GM19043 (cell line): ENCODE measurements at regions not wholly inside any gene's neighbourhood (a gene's known extent, or its start where the extent isn't known, plus 50 kb on each side); places are given as distances from the start of the nearest gene placed in this dataset.

ENCODE experiments used
- ATAC-seq: cut with Tn5 transposase; IDR thresholded peaks from one replicate; pipeline ENCODE4 v1.9.1; 2021; ENCODE audit warnings: low read depth; ENCODE audit not compliant: unreplicated experiment

DNA sequence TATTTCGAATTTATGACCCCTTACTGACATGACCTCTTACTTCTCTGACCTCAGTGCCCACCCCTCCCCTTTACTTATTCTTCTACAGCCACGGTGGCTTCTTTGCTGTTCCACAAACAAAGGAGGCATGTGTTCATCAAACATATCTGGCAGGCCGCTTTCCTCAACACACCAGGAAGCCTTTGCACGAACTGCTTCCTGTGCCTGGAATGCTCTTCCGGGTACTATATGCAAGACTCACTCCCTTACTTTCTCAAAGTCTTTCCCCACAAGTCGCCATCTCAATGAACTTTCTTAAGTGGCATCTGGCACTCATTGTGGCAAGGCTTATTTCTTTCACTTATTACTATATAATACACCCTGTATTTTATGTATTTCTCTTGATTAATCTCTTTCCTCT is 351.5 kb upstream of the DDX53 start:
- no peak for ATAC-seq

DNA sequence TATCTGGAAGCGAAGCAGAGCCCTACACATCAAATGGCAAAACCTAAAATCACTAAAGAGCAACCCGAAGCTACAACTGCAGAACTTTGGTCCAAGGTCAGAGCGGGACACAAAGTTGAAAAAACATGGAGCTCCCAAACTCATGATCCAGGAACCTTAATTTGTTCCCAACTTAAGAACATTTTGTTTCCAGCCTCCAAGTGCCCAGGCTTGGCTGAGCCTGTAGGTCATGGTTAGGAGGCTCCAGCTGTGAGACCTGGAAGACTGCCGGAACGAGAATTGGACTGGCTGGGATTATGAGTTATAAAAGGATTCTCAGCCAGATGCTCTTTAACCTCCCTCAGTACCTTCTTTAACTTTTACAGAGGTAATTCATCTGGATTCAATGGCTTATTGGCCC is 349.1 kb upstream of the DDX53 start:
- ATAC-seq = no peak

DNA sequence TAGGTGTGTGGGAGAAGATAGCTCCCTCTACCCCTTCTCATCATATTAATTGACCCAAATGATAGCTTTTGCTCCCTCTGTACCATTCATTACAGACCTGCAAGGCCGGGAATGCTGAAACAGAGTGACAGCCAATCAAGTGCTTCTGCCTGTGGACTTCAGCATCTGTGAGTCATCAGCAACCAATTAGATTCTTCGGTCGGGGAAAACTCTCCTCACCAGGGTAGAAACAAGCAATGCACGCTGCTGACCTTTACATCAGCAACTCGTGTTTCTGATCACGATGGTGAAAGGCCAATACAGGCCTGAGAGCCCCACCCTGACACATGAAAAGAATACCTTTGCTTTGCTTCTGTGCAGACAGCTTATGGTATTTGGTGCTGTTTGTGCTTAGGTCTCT is 347.2 kb upstream of the DDX53 start:
- no peak for ATAC-seq

GRCh38 chrX:22660756-22661155 is 339.0 kb upstream of the DDX53 start:
- ATAC-seq = no peak

DNA sequence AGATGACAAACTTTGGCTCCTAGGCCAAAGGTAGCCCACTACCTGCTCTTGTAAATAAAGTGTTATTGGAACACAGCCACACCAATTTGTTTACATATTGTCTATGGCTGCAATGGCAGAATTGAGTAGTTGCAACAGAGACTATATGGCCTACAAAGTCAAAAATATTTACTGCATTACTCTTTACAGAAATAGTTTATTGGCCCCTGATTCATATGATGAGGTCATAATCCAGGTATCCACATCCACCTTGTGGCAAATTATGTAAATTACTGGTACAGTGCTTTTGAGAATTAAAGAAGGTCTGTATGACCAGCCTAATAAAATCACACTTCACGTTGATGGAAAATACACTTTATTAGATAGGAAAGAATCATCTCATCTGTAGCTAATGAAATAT is 337.0 kb upstream of the DDX53 start:
- ATAC-seq = no peak

GRCh38 chrX:22664826-22665225 is 334.9 kb upstream of the DDX53 start:
- no peak for ATAC-seq

GRCh38 chrX:22665818-22666217 is 333.9 kb upstream of the DDX53 start:
- no peak for ATAC-seq

DNA sequence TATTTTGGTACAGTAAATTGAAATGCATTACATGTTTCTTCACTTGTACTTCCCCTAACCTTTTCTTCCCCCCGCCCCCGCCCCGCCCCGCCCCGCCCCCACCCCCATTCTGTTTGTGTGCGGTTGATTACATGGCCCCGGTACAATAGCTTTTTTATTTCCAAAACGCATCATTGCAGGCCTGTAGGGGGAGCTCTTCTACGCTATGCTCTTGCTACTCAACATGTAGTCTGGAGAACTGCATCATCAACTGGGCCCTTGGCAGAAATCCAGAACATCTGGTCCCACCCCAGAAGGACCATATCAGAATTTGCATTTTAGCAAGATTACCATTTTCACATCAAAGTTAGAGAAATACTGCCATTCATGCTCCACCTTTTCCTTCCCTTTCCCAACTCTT is 333.3 kb upstream of the DDX53 start:
- ATAC-seq = no peak

GRCh38 chrX:22674932-22675331 is 324.8 kb upstream of the DDX53 start:
- ATAC-seq = no peak

GRCh38 chrX:22686138-22686541 is 313.6 kb upstream of the DDX53 start:
- ATAC-seq = no peak

GRCh38 chrX:22689290-22689689 is 310.5 kb upstream of the DDX53 start:
- no peak for ATAC-seq

DNA sequence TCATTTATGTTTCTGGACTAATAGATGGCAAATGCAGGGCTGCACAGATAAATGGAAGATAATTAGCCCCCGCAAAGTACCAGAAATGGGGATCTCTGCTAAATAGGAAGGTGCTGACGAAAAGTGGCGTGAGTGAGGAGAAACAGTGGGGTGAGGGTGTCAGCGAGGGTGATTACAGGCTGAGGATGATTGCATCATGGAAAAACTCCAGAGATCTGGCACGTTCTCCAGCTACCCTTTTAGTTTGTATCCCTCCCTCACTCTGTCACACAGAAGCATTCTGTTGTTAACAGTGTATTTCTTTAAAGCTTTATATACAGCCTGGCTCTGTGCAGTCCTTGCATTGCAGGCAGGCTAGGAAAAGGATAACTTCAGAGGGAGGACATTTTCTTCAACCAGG is 309.6 kb upstream of the DDX53 start:
- no peak for ATAC-seq

DNA sequence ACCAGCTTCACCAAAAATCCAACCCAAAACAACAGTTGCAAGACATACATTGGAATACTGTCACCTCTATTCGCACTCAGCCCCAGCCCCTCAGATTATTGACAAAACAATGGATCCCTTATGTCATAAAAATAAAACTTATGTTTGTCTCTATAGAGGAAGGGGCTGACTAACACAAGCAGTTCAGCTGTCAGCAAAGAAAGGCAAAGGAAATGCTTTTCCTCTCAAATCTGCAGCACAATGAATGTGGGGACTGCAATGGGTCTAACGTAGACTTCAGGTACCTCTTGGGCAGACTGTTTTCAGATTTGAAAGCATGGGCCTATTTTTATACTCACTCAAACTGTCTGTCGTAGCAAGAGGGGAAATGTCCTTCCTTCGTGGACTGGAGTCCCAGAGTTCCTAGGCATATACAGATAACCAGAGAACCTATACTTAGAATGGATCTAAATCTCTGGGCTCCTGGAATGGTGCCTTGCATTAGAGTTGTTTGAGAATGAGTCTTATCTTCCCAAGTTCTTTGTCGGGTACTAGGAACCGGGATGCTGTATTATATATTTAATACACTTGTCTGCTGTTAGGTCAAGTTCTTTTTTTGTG is 307.7 kb upstream of the DDX53 start:
- ATAC-seq = no peak

- no peak for ATAC-seq
Measured at GRCh38 chrX:22698151-22698550, 301.6 kb upstream of the DDX53 start.

GRCh38 chrX:22699581-22700091 is 300.1 kb upstream of the DDX53 start:
- no peak for ATAC-seq

GRCh38 chrX:22712942-22713341 is 286.8 kb upstream of the DDX53 start:
- no peak for ATAC-seq

DNA sequence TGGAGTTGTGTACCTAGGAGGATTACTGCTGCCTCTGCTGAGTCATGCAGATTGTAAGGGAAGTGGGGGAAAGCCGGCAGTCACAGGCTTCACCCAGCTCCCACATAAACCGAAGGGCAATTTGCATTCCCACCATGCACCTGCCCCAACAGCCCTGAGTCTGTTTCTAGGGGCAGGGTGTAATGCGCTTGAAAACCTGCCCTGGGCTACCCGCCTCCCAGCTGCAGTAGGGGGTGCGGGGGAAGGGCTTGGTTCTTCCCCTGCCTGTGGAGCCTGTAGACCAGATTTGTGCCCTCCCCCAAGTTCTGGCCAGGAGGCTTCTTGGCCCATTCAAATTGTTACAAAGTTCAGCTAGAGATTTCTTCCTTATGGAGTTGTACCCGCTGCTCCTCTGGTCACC is 269.2 kb upstream of the DDX53 start:
- ATAC-seq = no peak

GRCh38 chrX:22737541-22737940 is 262.2 kb upstream of the DDX53 start:
- ATAC-seq = no peak

DNA sequence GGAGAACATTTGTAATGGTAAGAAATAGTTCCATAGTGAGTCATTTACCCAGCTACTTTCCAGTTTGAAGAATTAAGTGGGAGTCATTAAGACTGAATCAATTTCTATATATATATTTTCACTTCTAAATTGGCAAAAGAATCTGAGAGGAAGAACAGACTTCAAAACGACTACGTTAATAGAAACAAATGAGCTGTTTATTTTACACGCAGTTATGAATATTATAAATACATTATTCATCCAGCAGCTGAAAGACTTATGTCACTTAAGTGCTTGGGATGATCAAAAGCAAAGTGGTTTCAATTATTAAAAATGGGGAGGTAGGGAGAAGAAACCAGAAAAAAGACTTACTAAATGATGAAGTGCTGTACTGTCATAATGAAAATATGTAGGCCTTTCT is 260.5 kb upstream of the DDX53 start:
- no peak for ATAC-seq

DNA sequence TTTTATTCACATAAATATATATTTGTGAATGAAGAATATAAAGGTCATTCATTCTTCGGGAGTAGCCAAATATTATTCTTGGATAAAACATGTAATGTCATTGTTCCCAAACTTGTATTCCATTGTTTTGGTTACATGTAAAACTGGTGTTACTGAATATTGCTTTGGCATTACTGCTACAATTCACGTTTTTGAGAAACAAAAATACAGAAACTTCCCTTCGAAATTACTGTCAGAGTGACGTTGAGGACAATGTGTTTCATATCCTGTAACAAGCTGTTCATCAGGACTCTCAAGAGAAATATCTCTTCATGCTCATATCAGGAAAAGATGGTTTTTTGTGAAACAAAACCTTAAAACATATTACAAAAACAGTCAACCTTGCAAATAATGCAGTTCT is 258.9 kb upstream of the DDX53 start:
- no peak for ATAC-seq

GRCh38 chrX:22742174-22742573 is 257.6 kb upstream of the DDX53 start:
- no peak for ATAC-seq

- ATAC-seq = no peak
Measured at GRCh38 chrX:22746081-22746480, 253.7 kb upstream of the DDX53 start.
